Stimulated activated CD8-positive, alpha-beta memory T cell treated with anti-CD3 and anti-CD28 coated beads, Interleukin-15, amount 100 ng/mL, for 24 hours (primary cell): ENCODE measurements at regions not wholly inside any gene's neighbourhood (a gene's known extent, or its start where the extent isn't known, plus 50 kb on each side); places are given as distances from the start of the nearest gene placed in this dataset.

Experiments used
- DNase-seq: peaks from one replicate; pipeline ENCODE4 v3.0.0-alpha.2; 2020; ENCODE audit warnings: low read depth

GRCh38 chr1:10848109-10848684 lies 51.8 kb upstream of the CASZ1 start:
- no peak for DNase-seq

- DNase-seq: no peak
These were observed 53.6 kb upstream of the CASZ1 start for GRCh38 chr1:10850026-10850425.

GRCh38 chr1:10851024-10852013 lies 54.9 kb upstream of the CASZ1 start:
- no peak for DNase-seq

- no peak for DNase-seq
These were observed 55.6 kb upstream of the CASZ1 start for GRCh38 chr1:10852018-10852417.

GRCh38 chr1:10852486-10852885 lies 56.0 kb upstream of the CASZ1 start:
- DNase-seq: no peak

- DNase-seq: no peak
These were observed 56.6 kb upstream of the CASZ1 start for GRCh38 chr1:10852998-10853520.

GRCh38 chr1:10853701-10854100 lies 57.3 kb upstream of the CASZ1 start:
- no peak for DNase-seq

- no peak for DNase-seq
These were observed 58.5 kb upstream of the CASZ1 start for GRCh38 chr1:10854856-10855459.

- DNase-seq: no peak
These were observed 59.8 kb upstream of the CASZ1 start for GRCh38 chr1:10856176-10856683.

GRCh38 chr1:10856863-10857598 lies 60.6 kb upstream of the CASZ1 start:
- DNase-seq: no peak

- no peak for DNase-seq
These were observed 61.2 kb upstream of the CASZ1 start for GRCh38 chr1:10857687-10858086.

GRCh38 chr1:10860218-10860617 lies 63.8 kb upstream of the CASZ1 start:
- no peak for DNase-seq

GRCh38 chr1:10860682-10861081 lies 64.2 kb upstream of the CASZ1 start:
- DNase-seq: no peak

GRCh38 chr1:10861822-10862221 lies 65.4 kb upstream of the CASZ1 start:
- no peak for DNase-seq

- no peak for DNase-seq
These were observed 66.4 kb upstream of the CASZ1 start for GRCh38 chr1:10862743-10863335.

- DNase-seq: no peak
These were observed 67.4 kb upstream of the CASZ1 start for GRCh38 chr1:10863886-10864285.

GRCh38 chr1:10864776-10865175 lies 68.3 kb upstream of the CASZ1 start:
- DNase-seq: no peak

- no peak for DNase-seq
These were observed 69.3 kb upstream of the CASZ1 start for GRCh38 chr1:10865518-10866320.

GRCh38 chr1:10866321-10867093 lies 70.1 kb upstream of the CASZ1 start:
- DNase-seq: peak; percentile 3
